Tibial artery (tissue), 4 donors: ENCODE measurements at regions not wholly inside any gene's neighbourhood (a gene's known extent, or its start where the extent isn't known, plus 50 kb on each side); places are given as distances from the start of the nearest gene placed in this dataset.

Experiments
- DNase-seq, 2 donors: peaks; one replicate each; pipeline ENCODE4 v3.0.0-alpha.2; 2019
- H3K27ac ChIP-seq, 2 donors: fragments of 200-600 bp; sonication (generic) in 1 of 2; 1 replicate in 1 of 2; 2 replicates in 1 of 2; pipeline ENCODE4 v1.5.1; 2018 to 2019; ENCODE audit warnings: mild to moderate bottlenecking in 1 of 2
- H3K27me3 ChIP-seq, 2 donors: fragments of 200-600 bp; sonication (generic) in 1 of 2; one replicate each; pipeline versions ENCODE4 v1.5.1 to v1.6.0; 2016 to 2019
- H3K36me3 ChIP-seq, 3 donors: fragments of 200-600 bp; sonication (generic) in 2 of 3; one replicate each; pipeline ENCODE4 v1.5.1; 2016 to 2019; ENCODE audit warnings: mild to moderate bottlenecking in 2 of 3
- H3K4me1 ChIP-seq, 4 donors: fragments of 200-600 bp; sonication (generic) in 2 of 4; 1 replicate in 3 of 4; 2 replicates in 1 of 4; pipeline ENCODE4 v1.5.1; 2016 to 2019
- H3K4me3 ChIP-seq, 2 donors: fragments of 200-600 bp; sonication (generic) in 1 of 2; 1 replicate in 1 of 2; 2 replicates in 1 of 2; pipeline ENCODE4 v1.5.1; 2018 to 2019; ENCODE audit warnings: mild to moderate bottlenecking in 2 of 2
- H3K9me3 ChIP-seq, 3 donors: fragments of 200-600 bp; sonication (generic) in 1 of 3; one replicate each; pipeline ENCODE4 v1.5.1; 2016 to 2019
- intact Hi-C: fragments of 100-400 bp; cut with DNase I; formaldehyde crosslinking; loops from one replicate; pipeline ENCODE4 v1.15.0; 2023; ENCODE audit warnings: low total_unique reads
- TF ChIP-seq, protein P1 (sequence below), 2 experiments: fragments of 200-600 bp in 1 of 2; fragments of 450-650 bp in 1 of 2; IDR thresholded peaks; one replicate each; pipeline ENCODE4 v1.5.1; 2017 to 2019; ENCODE audit warnings: antibody characterized with exemption in 2 of 2, mild to moderate bottlenecking in 1 of 2, moderate library complexity in 1 of 2

DNA sequence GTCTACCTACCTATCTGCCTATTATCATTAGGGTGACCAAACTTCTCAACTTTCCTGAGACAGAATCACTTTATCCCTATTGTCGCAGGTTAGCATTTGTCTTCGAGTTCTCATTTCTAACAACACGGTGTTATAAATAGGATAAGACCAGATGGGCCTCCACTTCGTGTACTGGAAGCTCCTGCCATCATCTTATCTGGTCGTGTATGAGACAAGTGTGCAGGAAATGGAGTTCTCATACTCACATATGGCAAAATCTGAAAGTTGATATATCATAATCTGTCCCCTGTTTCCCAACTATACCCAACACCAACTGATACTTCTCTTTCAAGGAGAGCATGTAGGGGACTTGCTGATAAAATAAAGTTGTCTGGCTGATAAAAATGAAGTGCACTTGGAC, 287.4 kb upstream of the FOXK1 start:
- intact Hi-C loops = no loop called here
- TF ChIP-seq, protein P1, sequence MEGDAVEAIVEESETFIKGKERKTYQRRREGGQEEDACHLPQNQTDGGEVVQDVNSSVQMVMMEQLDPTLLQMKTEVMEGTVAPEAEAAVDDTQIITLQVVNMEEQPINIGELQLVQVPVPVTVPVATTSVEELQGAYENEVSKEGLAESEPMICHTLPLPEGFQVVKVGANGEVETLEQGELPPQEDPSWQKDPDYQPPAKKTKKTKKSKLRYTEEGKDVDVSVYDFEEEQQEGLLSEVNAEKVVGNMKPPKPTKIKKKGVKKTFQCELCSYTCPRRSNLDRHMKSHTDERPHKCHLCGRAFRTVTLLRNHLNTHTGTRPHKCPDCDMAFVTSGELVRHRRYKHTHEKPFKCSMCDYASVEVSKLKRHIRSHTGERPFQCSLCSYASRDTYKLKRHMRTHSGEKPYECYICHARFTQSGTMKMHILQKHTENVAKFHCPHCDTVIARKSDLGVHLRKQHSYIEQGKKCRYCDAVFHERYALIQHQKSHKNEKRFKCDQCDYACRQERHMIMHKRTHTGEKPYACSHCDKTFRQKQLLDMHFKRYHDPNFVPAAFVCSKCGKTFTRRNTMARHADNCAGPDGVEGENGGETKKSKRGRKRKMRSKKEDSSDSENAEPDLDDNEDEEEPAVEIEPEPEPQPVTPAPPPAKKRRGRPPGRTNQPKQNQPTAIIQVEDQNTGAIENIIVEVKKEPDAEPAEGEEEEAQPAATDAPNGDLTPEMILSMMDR (IDR thresholded peaks at IDR 0.05) = no peak
- no peak overlapping the region for H3K4me3 ChIP-seq
- no peak for DNase-seq
- peaks cover 0 to 4% (median 0%) of the 10 kb centered on the region in 3 donors for H3K9me3 ChIP-seq
- H3K36me3 ChIP-seq = no peaks in the 10 kb centered on the region
- no peak overlapping the region for H3K27ac ChIP-seq
- H3K27me3 ChIP-seq = peaks cover 0 to 5% of the 10 kb centered on the region in 2 donors
- no peaks in the 10 kb centered on the region for H3K4me1 ChIP-seq

DNA sequence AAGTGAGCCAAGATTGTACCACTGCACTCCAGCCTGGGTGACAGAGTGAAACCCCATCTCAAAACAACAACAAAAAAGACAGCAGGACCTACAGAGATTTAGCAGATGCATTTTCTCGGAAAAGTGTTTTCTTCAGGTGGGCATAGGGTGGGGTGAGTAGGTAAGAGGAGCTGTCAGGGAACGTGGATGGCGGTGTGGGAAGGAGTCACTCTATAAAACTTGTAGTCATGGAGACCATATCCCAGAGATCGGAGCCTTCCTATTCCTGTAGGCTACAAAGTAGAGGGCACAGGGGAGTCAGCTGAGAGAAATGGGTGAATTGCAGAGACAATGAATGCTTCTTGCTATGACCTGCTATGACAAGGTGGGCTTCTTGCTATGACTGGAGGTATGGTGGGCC, 283.0 kb upstream of the FOXK1 start:
- no peaks in the 10 kb centered on the region for H3K27me3 ChIP-seq
- H3K36me3 ChIP-seq = no peaks in the 10 kb centered on the region
- no peak for DNase-seq
- no peaks in the 10 kb centered on the region for H3K4me1 ChIP-seq
- H3K27ac ChIP-seq = no peak overlapping the region
- H3K9me3 ChIP-seq = peaks cover 0 to 4% (median 0%) of the 10 kb centered on the region in 3 donors
- intact Hi-C loops = no loop called here
- H3K4me3 ChIP-seq = no peak overlapping the region
- TF ChIP-seq, protein P1 (IDR thresholded peaks at IDR 0.05) = no peak

DNA sequence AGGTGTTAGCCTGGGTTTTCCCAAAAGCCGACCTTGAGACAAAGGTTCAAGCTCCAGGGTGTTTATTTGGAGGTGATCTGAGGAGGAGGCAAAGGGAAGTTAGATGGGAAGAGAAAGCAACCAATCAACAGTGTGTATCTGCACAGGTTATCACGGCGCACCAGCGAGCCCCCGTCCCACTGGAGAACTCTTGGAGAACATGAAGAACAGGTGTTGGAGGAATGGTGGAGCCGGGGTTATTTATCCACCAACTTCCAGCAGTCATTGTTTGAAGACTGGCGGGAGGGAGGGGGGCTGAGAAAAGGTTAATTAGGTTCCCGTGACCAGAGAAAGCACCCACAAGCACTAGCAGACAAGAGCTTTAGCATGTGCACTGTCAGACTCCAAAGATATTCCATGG, 282.5 kb upstream of the FOXK1 start:
- no peak overlapping the region for H3K4me3 ChIP-seq
- TF ChIP-seq, protein P1 (IDR thresholded peaks at IDR 0.05) = no peak
- H3K9me3 ChIP-seq = peaks cover 0 to 4% (median 0%) of the 10 kb centered on the region in 3 donors
- no peak for DNase-seq
- intact Hi-C loops = no loop called here
- no peaks in the 10 kb centered on the region for H3K27me3 ChIP-seq
- no peaks in the 10 kb centered on the region for H3K4me1 ChIP-seq
- no peaks in the 10 kb centered on the region for H3K36me3 ChIP-seq
- H3K27ac ChIP-seq = no peak overlapping the region

DNA sequence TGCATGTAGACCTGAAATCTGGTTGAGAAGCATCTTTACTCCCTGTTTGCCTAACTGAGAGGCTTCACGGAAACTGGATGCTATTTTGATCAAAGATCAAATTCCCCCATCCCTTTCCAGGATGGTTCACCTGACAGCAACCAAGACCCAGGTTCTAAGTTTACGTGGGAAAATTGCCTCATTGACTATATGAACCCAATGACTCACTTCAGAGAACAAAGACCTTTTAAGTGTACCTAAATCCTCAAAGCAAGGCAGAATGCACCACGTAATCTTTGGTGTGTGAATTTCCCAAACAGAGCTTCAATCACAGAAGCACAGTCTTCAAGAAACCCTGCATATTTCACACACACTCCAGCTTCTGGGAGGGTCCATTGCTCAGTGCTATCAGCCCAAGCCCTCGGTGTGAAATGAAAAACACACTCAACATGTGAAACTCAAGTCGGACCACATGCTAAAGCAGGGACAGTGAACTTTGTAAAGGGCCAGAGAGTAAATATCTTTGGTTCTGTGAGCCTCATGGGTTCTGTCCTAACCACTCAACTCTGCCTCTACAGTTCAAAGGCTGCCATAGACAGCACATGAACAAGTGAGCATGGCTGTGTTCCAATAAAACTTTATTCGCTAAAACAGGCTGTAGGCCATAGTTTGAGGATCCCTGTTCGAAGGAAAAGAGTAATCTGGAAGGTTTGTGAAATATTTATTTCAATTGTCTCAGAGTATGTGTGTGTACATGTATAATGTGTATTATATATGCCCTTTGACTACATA, 275.6 kb upstream of the FOXK1 start:
- Histone ChIP-seq H3K9me3 (peaks cover 0 to 8% (median 6%) of the 10 kb centered on the region in 3 donors), H3K27ac (no peak overlapping the region), H3K4me1 (no peaks in the 10 kb centered on the region), H3K27me3 (peaks cover 0 to 3% of the 10 kb centered on the region in 2 donors), H3K4me3 (no peak overlapping the region), H3K36me3 (no peaks in the 10 kb centered on the region)
- TF ChIP-seq, protein P1 (IDR thresholded peaks at IDR 0.05) = no peak
- no peak for DNase-seq
- intact Hi-C loops = no loop called here

DNA sequence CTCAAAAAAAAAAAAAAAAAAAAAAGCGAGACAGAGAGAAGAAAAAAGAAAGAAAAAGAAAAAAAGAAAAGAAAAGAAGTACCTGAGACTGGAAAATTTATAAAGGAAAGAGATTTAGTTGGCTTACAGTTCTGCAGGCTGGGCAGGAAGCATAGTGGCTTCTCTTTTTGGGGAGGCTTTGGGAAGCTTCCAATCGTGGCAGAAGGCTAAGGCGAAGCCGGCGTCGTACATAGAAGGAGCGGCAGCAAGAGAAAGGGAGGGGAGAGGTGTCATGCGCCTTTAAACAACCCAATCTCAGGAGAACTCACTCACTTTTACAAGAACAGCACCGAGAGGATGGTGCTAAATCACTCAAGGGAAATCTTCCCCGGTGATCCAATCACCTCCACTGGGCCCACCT, 272.1 kb upstream of the FOXK1 start:
- Histone ChIP-seq H3K9me3 (peaks cover 0 to 20% (median 20%) of the 10 kb centered on the region in 3 donors), H3K4me1 (no peaks in the 10 kb centered on the region), H3K27me3 (peaks cover 0 to 3% of the 10 kb centered on the region in 2 donors), H3K27ac (no peak overlapping the region), H3K36me3 (no peaks in the 10 kb centered on the region), H3K4me3 (no peak overlapping the region)
- TF ChIP-seq, protein P1 (IDR thresholded peaks at IDR 0.05) = no peak
- intact Hi-C loops = no loop called here
- no peak for DNase-seq
